ENCODE measurements at regions not wholly inside any gene's neighbourhood (a gene's known extent, or its start where the extent isn't known, plus 50 kb on each side); places are given as distances from the start of the nearest gene placed in this dataset.

- TF ChIP-seq REST (IDR thresholded peaks at IDR 0.05; ENCODE audit: low read depth, low read length) (no peak), JUND (IDR thresholded peaks at IDR 0.05) (no peak), TCF12 (IDR thresholded peaks at IDR 0.05) (no peak), YY1 (IDR thresholded peaks at IDR 0.05; ENCODE audit: low read depth) (no peak), MAX (IDR thresholded peaks at IDR 0.05; ENCODE audit: low read depth) (no peak), ELF1 (IDR thresholded peaks at IDR 0.05) (no peak)
These were observed 206.0 kb upstream of the FOXQ1 start (continued) for GRCh38 chr6:1105833-1106400.

GRCh38 chr6:1104988-1105670, 206.8 kb upstream of the FOXQ1 start:
- no peak overlapping the region for H3K27ac ChIP-seq (ENCODE audit: low read depth in 2 of 2, low read length in 1 of 2)
- DNase-seq = no peak
- H3K4me1 ChIP-seq (ENCODE audit: control insufficient read depth in 1 of 2, insufficient read depth in 2 of 2, low read depth in 1 of 2, low read length in 1 of 2) = no peaks in the 10 kb centered on the region
- H3F3A ChIP-seq (replicated peaks; ENCODE audit: insufficient read depth) = no peaks in the 10 kb centered on the region
- H3K4me3 ChIP-seq (ENCODE audit: low read depth in 2 of 2, low read length in 1 of 2) = no peak overlapping the region
- H3K4me2 ChIP-seq = no peak overlapping the region
- H2AFZ ChIP-seq (ENCODE audit: low read depth) = no peak overlapping the region
- H3K9me3 ChIP-seq = no peaks in the 10 kb centered on the region
- H3K9ac ChIP-seq = no peak overlapping the region
- no peaks in the 10 kb centered on the region for H4K20me1 ChIP-seq (ENCODE audit: insufficient read depth)
- H3K9me2 ChIP-seq = no peaks in the 10 kb centered on the region
- peaks cover 12% of the 10 kb centered on the region; the same call in 1 of the 2 replicates for H3K27me3 ChIP-seq (ENCODE audit: insufficient read depth)
- H3K36me3 ChIP-seq (replicated peaks in 1 of 2; ENCODE audit: control insufficient read depth in 1 of 2, insufficient read depth in 2 of 2, low read length in 1 of 2) = no peaks in the 10 kb centered on the region
- ChIA-PET CTCF (no interaction called here), POLR2A (no interaction called here)
- 6% methylated on average over 8 of the region's 8 CpGs for WGBS (ENCODE audit: low lambda C conversion rate)
- H3K79me2 ChIP-seq (ENCODE audit: insufficient read depth) = no peaks in the 10 kb centered on the region
- TF ChIP-seq FOXJ3 (CRISPR knock-in tag; IDR thresholded peaks at IDR 0.05) (no peak), CTCF (IDR thresholded peaks at IDR 0.05) (no peak), YY1 (IDR thresholded peaks at IDR 0.05; ENCODE audit: low read depth) (no peak), EP300 (IDR thresholded peaks at IDR 0.05; ENCODE audit: borderline replicate concordance in 1 of 2, low read depth in 1 of 2, low read length in 1 of 2) (no peak), NRF1 (IDR thresholded peaks at IDR 0.05; ENCODE audit: low read depth, low read length) (no peak), RXRA (IDR thresholded peaks at IDR 0.05; ENCODE audit: borderline replicate concordance, low read depth) (no peak), USF2 (IDR thresholded peaks at IDR 0.05; ENCODE audit: borderline replicate concordance, low read depth, low read length) (no peak), NFIC (IDR thresholded peaks at IDR 0.05; ENCODE audit: borderline replicate concordance) (no peak), REST (IDR thresholded peaks at IDR 0.05; ENCODE audit: low read depth, low read length) (no peak), USF1 (IDR thresholded peaks at IDR 0.05; ENCODE audit: borderline replicate concordance, low read depth) (no peak), FOXM1 (IDR thresholded peaks at IDR 0.05; ENCODE audit: low read depth) (no peak), ZBTB33 (IDR thresholded peaks at IDR 0.05; ENCODE audit: borderline replicate concordance, low read depth) (no peak), RCOR1 (IDR thresholded peaks at IDR 0.05; ENCODE audit: low read length) (no peak), ELF1 (IDR thresholded peaks at IDR 0.05) (no peak)

All from SK-N-SH (cell line).